ENCODE measurements at regions not wholly inside any gene's neighbourhood (a gene's known extent, or its start where the extent isn't known, plus 50 kb on each side); places are given as distances from the start of the nearest gene placed in this dataset.
A peak's percentile ranks its signal among the peaks of the same experiment; 100 is the strongest.

DNA sequence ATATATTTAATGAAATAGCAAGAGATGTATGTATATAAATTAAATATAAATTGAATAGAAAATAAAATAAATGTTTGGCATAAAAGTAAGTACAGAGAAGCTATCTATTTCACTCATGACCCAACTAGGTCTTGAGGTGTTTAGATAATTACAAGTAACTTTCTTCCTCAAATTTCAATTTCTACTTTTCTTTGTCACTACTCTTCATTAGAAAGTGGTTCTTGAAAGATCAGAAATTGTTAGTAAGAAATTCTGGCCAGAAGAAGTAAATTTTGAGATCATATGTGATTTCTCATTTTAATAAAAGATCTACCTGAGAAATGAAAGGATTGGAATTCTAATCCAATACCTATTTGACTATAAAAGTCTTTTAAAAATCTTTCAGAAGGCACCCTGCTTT, 126.9 kb downstream of the BTC start:
- no peaks in the 10 kb centered on the region for H3K4me1 ChIP-seq
- H3K9me3 ChIP-seq: no peaks in the 10 kb centered on the region
- intact Hi-C loops (cut with DNase I): no loop called here
- TF ChIP-seq, protein P1, sequence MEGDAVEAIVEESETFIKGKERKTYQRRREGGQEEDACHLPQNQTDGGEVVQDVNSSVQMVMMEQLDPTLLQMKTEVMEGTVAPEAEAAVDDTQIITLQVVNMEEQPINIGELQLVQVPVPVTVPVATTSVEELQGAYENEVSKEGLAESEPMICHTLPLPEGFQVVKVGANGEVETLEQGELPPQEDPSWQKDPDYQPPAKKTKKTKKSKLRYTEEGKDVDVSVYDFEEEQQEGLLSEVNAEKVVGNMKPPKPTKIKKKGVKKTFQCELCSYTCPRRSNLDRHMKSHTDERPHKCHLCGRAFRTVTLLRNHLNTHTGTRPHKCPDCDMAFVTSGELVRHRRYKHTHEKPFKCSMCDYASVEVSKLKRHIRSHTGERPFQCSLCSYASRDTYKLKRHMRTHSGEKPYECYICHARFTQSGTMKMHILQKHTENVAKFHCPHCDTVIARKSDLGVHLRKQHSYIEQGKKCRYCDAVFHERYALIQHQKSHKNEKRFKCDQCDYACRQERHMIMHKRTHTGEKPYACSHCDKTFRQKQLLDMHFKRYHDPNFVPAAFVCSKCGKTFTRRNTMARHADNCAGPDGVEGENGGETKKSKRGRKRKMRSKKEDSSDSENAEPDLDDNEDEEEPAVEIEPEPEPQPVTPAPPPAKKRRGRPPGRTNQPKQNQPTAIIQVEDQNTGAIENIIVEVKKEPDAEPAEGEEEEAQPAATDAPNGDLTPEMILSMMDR (IDR thresholded peaks at IDR 0.05): no peak
- TF ChIP-seq POLR2A (IDR thresholded peaks at IDR 0.05): no peak
- no peak for DNase-seq
- H3K27ac ChIP-seq: no peak overlapping the region
- no peaks in the 10 kb centered on the region for H3K27me3 ChIP-seq
- H3K4me3 ChIP-seq (replicated peaks in 1 of 3): no peak overlapping the region
- no peaks in the 10 kb centered on the region for H3K36me3 ChIP-seq

- Histone ChIP-seq H3K27me3 (no peaks in the 10 kb centered on the region), H3K36me3 (no peaks in the 10 kb centered on the region), H3K9me3 (no peaks in the 10 kb centered on the region), H3K4me3 (replicated peaks in 1 of 3) (no peak overlapping the region), H3K27ac (no peak overlapping the region), H3K4me1 (no peaks in the 10 kb centered on the region)
- intact Hi-C loops (cut with DNase I): no loop called here
- DNase-seq: no peak
- no peak for TF ChIP-seq POLR2A (IDR thresholded peaks at IDR 0.05)
- TF ChIP-seq, protein P1 (IDR thresholded peaks at IDR 0.05): no peak
These were observed 126.4 kb downstream of the BTC start for GRCh38 chr4:74667944-74668343.

- TF ChIP-seq POLR2A (IDR thresholded peaks at IDR 0.05): no peak
- TF ChIP-seq, protein P1 (IDR thresholded peaks at IDR 0.05): no peak
- H3K4me1 ChIP-seq: no peaks in the 10 kb centered on the region
- no peak for DNase-seq
- intact Hi-C loops (cut with DNase I): loop anchor here (10.0 kb wide), 1 partner anchor 295 kb away; no protein-coding TSS in a partner anchor
- no peaks in the 10 kb centered on the region for H3K9me3 ChIP-seq
- no peak overlapping the region for H3K27ac ChIP-seq
- H3K27me3 ChIP-seq: no peaks in the 10 kb centered on the region
- H3K4me3 ChIP-seq (replicated peaks in 1 of 3): no peak overlapping the region
- H3K36me3 ChIP-seq: no peaks in the 10 kb centered on the region
- WGBS, 2 donors: 90 to 96% methylated on average over 3 of the region's 3 CpGs
These were observed 124.6 kb downstream of the BTC start for GRCh38 chr4:74669702-74670101.

- TF ChIP-seq POLR2A (IDR thresholded peaks at IDR 0.05): no peak
- DNase-seq: no peak
- 84 to 87% methylated on average over 1 of the region's 1 CpG for WGBS, 2 donors
- H3K4me3 ChIP-seq (replicated peaks in 1 of 3): no peak overlapping the region
- no peaks in the 10 kb centered on the region for H3K9me3 ChIP-seq
- intact Hi-C loops (cut with DNase I): loop anchor here (10.0 kb wide), 1 partner anchor 296 kb away; no protein-coding TSS in a partner anchor
- no peaks in the 10 kb centered on the region for H3K27me3 ChIP-seq
- H3K27ac ChIP-seq: no peak overlapping the region
- no peaks in the 10 kb centered on the region for H3K36me3 ChIP-seq
- H3K4me1 ChIP-seq: no peaks in the 10 kb centered on the region
These were observed 123.7 kb downstream of the BTC start for GRCh38 chr4:74670583-74670982.

- DNase-seq: peak in 1 of 2 donors; percentile 5
- no peak for TF ChIP-seq POLR2A (IDR thresholded peaks at IDR 0.05)
- TF ChIP-seq, protein P1 (IDR thresholded peaks at IDR 0.05): peak in 1 of 6 experiments; percentile 18
- intact Hi-C loops (cut with DNase I): loop anchor here (10.0 kb wide), 1 partner anchor 296 kb away; no protein-coding TSS in a partner anchor
- no peaks in the 10 kb centered on the region for H3K4me1 ChIP-seq
- no peak overlapping the region for H3K4me3 ChIP-seq (replicated peaks in 1 of 3)
- no peaks in the 10 kb centered on the region for H3K36me3 ChIP-seq
- H3K27ac ChIP-seq: no peak overlapping the region
- no peaks in the 10 kb centered on the region for H3K27me3 ChIP-seq
- 0 to 3% methylated on average over 2 of the region's 2 CpGs for WGBS, 2 donors
- H3K9me3 ChIP-seq: no peaks in the 10 kb centered on the region
These were observed 123.1 kb downstream of the BTC start for GRCh38 chr4:74671080-74671698.
